Pancreas (tissue), 10 donors: ENCODE measurements at regions not wholly inside any gene's neighbourhood (a gene's known extent, or its start where the extent isn't known, plus 50 kb on each side); places are given as distances from the start of the nearest gene placed in this dataset.

Experiments used
- ATAC-seq, 4 donors: fragments of 200-7000 bp; cut with Tn5 transposase; one replicate each; pipeline versions ENCODE4 v1.8.0 to v1.9.1; 2020; ENCODE audit warnings: mild to moderate bottlenecking in 4 of 4, moderate library complexity in 4 of 4
- DNase-seq, 6 donors: peaks; one replicate each; pipeline ENCODE4 v3.0.0-alpha.2; 2020
- FAIRE-seq: peaks from 2 replicates; lab custom pipeline; 2012; peaks lifted over from hg19 to GRCh38; lab: Jason Lieb, UNC
- H3K27ac ChIP-seq, 4 donors: fragments of 200-600 bp; sonication (generic); 1 replicate in 3 of 4; 2 replicates in 1 of 4; pipeline versions ENCODE4 v1.5.0 to v1.8.0; 2020
- H3K27me3 ChIP-seq, 4 donors: fragments of 200-600 bp; one replicate each; pipeline ENCODE4 v1.8.0; 2021
- H3K36me3 ChIP-seq, 3 donors: fragments of 200-600 bp; sonication (generic) in 1 of 3; one replicate each; pipeline versions ENCODE4 v1.5.0 to v1.8.0; 2020 to 2021
- H3K4me1 ChIP-seq, 3 donors: fragments of 200-600 bp; one replicate each; pipeline ENCODE4 v1.8.0; 2021
- H3K4me3 ChIP-seq, 4 donors: fragments of 200-600 bp; sonication (generic) in 2 of 4; one replicate each; pipeline versions ENCODE4 v1.5.0 to v1.8.0; 2020 to 2021
- H3K9me3 ChIP-seq, 4 donors: fragments of 200-600 bp; one replicate each; pipeline ENCODE4 v1.8.0; 2021
- WGBS, 2 donors: extraction: QIAGEN DNeasy Blood & Tissue Kit; methylation state at CpG; one replicate each; pipeline ENCODE4 v1.1.7; 2013; 5-methylcytosine and 5-hydroxymethylcytosine counted together
- intact Hi-C, 3 donors: fragments of 100-400 bp; cut with DNase I; formaldehyde crosslinking; loops; one replicate each; pipeline versions ENCODE4 v1.11.1 to v1.14.2; 2022
- TF ChIP-seq, protein P1 (sequence below), 4 donors: fragments of 200-600 bp; sonication (generic) in 3 of 4; IDR thresholded peaks; one replicate each; pipeline versions ENCODE4 v1.5.0 to v1.8.0; 2021; ENCODE audit warnings: antibody characterized with exemption in 4 of 4
- donor health status: healthy with polysubstance abuse.
- donor health status: DM: no; HTN: no; CAD: no; lungs with moderate emphysema.
- donor health status: DM: no; HTN: no; CAD: no.
- donor health status: control.
- donor health status: control.
- donor health status: Bipolar disorder and iron deficiency.
- donor health status: DM: yes; HTN: yes; CAD: no.
- donor health status: DM: no; HTN: no; CAD: no.
- donor health status: DM: no; HTN: no; CAD: no.
- donor health status: DM: yes; HTN: yes; CAD: no.

DNA sequence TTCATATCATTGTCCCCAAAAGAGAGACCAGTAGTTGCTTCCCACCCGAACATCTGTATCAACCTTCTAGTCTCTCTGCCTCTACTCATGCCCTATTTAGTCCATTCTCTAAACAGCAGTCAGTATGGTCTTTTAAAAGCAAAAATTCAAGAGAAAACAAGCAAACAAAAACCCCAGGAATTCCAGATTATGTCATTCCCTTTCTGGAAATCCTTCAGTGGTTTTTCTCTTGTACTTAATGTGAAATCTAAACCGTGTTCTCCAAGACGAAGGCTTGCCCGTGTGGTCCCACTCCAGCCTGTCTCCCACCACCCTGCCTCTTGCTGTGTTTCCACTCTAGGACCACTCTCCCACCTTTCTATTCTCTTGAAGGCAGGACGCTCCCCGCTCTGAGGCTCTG lies 90.8 kb downstream of the TMEM30B start:
- Histone ChIP-seq H3K4me1 (no peaks in the 10 kb centered on the region), H3K27ac (no peak overlapping the region), H3K27me3 (no peaks in the 10 kb centered on the region), H3K36me3 (no peaks in the 10 kb centered on the region), H3K9me3 (no peaks in the 10 kb centered on the region), H3K4me3 (no peak overlapping the region)
- DNase-seq = no peak
- no peak for FAIRE-seq
- no peak for ATAC-seq
- 82 to 87% methylated on average over 6 of the region's 6 CpGs for WGBS, 2 donors
- TF ChIP-seq, protein P1, sequence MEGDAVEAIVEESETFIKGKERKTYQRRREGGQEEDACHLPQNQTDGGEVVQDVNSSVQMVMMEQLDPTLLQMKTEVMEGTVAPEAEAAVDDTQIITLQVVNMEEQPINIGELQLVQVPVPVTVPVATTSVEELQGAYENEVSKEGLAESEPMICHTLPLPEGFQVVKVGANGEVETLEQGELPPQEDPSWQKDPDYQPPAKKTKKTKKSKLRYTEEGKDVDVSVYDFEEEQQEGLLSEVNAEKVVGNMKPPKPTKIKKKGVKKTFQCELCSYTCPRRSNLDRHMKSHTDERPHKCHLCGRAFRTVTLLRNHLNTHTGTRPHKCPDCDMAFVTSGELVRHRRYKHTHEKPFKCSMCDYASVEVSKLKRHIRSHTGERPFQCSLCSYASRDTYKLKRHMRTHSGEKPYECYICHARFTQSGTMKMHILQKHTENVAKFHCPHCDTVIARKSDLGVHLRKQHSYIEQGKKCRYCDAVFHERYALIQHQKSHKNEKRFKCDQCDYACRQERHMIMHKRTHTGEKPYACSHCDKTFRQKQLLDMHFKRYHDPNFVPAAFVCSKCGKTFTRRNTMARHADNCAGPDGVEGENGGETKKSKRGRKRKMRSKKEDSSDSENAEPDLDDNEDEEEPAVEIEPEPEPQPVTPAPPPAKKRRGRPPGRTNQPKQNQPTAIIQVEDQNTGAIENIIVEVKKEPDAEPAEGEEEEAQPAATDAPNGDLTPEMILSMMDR (IDR thresholded peaks at IDR 0.05) = no peak
- intact Hi-C loops = no loop called here

DNA sequence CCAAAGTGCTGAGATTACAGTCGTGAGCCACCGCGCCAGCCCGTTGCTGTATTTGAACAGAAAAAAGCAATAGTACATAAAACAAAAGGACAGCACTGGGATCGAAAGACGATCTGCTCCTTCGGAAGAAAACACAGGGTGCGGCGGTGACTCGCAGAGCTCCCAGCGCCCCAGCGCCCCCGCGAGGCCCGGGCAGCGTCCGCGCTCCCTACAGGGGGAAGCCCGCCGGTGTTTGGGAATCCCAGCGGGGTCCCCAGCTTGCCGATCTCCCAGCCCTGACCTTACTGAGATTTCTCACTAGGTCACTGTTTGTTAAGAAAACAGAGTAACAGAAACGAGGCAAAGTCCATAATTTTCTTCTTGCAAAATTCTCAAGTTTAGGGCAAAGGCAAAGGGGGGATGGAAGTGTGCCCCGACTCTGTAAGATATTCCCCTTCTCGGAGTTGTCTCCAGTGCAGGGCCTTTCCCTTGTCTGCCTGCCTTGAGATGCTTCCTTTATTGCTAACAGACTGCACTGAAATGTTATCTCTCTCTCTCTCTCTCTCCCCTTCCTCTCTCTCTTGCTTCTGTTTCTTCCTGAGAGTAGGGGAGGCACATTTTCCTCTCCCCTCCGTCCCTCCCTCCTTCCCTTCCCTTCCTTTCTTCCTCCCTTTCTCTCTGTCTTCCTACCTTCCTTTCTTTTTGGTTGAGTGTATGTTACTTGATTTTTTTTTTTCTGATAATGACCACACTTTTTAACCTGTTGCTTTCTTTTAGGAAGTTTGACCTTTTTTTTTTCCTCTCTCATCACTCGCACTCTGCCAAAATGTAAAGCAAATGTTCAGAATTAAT lies 91.9 kb downstream of the TMEM30B start:
- Histone ChIP-seq H3K9me3 (no peaks in the 10 kb centered on the region), H3K27me3 (no peaks in the 10 kb centered on the region), H3K36me3 (no peaks in the 10 kb centered on the region), H3K4me3 (peak overlapping the region in 2 of 4 donors; percentile 33 to 36), H3K27ac (no peak overlapping the region), H3K4me1 (no peaks in the 10 kb centered on the region)
- WGBS, 2 donors = 6 to 7% methylated on average over 27 of the region's 27 CpGs
- DNase-seq (peak in 5 of 6 donors; percentile 20 to 82 (median 37)), ATAC-seq (peak; percentile 67 to 96 (median 90)), FAIRE-seq (no peak)
- TF ChIP-seq, protein P1 (IDR thresholded peaks at IDR 0.05) = peak in 1 of 4 donors; percentile 12
- intact Hi-C loops = no loop called here

DNA sequence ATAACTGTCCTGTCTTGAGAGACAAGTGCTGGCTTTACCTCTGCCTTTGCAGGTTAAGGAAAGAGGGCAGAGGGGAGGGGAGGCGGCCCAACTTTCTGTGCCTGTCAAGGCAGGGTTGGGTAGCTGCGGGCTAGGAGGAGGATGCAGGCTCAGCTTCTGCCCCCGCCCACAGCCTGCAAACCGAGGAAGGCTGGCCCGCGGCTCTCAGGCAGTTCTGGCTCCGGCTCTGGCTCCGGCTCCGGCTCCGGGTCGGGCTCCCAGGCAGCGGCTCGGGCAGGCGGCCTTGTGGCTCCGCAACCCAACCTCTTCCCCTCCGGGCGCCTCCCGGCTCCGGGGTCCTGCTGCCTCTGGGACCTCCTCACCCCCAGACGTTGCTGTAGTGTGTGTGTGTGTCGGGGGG lies 92.9 kb downstream of the TMEM30B start:
- Histone ChIP-seq H3K27me3 (no peaks in the 10 kb centered on the region), H3K4me3 (no peak overlapping the region), H3K9me3 (no peaks in the 10 kb centered on the region), H3K4me1 (no peaks in the 10 kb centered on the region), H3K36me3 (no peaks in the 10 kb centered on the region), H3K27ac (no peak overlapping the region)
- TF ChIP-seq, protein P1 (IDR thresholded peaks at IDR 0.05) = no peak
- 43 to 65% methylated on average over 17 to 20 of the region's 21 CpGs for WGBS, 2 donors
- FAIRE-seq (no peak), DNase-seq (peak in 3 of 6 donors; percentile 27 to 75 (median 62)), ATAC-seq (peak in 3 of 4 donors; percentile 35 to 59 (median 50))
- intact Hi-C loops = no loop called here

DNA sequence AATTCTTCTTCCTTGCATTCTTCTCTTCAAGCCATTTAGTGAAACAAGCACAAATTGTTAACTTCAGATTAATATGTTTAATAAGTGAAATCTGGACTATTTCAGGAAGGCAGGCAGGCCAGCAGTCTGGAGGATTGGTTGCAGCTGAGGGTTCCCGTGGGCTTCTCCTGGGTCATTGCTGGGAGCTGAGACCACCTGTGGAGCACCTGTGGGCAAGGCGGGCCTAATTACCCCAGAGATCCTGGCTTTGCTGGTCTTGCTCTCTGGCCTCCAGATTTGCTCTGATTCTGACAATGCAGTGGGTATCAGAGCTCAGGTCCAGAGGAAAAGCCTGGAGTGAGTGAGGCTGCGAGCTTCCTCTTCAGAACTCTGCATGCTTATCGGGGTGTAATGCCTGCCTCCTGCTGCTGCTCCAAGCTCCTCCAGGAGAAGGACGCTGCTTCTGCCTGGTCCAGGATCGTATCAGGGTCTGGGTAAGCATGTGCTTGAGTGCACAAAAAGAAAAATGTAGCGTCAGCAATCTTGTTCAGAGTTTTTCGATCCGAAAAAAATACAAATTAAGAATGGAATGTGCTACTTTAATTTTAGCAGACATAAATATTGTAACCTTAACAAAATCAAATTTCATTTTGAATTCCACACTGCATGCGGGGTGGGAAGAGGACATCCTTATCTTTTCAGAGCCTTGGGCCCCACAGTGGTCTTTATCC lies 93.8 kb downstream of the TMEM30B start:
- no peak overlapping the region for H3K27ac ChIP-seq
- TF ChIP-seq, protein P1 (IDR thresholded peaks at IDR 0.05) = no peak
- H3K4me1 ChIP-seq = no peaks in the 10 kb centered on the region
- H3K9me3 ChIP-seq = no peaks in the 10 kb centered on the region
- no peaks in the 10 kb centered on the region for H3K36me3 ChIP-seq
- FAIRE-seq (no peak), DNase-seq (no peak), ATAC-seq (no peak)
- no peaks in the 10 kb centered on the region for H3K27me3 ChIP-seq
- no peak overlapping the region for H3K4me3 ChIP-seq
- 83 to 88% methylated on average over 10 of the region's 10 CpGs for WGBS, 2 donors
- intact Hi-C loops = no loop called here
